ENCODE measurements at regions not wholly inside any gene's neighbourhood (a gene's known extent, or its start where the extent isn't known, plus 50 kb on each side); places are given as distances from the start of the nearest gene placed in this dataset.
"Not testable (repeated sequence)": the region's sequence is repeated elsewhere in the genome, so short reads cannot be mapped to it uniquely, and the experiment has no call there.

DNA sequence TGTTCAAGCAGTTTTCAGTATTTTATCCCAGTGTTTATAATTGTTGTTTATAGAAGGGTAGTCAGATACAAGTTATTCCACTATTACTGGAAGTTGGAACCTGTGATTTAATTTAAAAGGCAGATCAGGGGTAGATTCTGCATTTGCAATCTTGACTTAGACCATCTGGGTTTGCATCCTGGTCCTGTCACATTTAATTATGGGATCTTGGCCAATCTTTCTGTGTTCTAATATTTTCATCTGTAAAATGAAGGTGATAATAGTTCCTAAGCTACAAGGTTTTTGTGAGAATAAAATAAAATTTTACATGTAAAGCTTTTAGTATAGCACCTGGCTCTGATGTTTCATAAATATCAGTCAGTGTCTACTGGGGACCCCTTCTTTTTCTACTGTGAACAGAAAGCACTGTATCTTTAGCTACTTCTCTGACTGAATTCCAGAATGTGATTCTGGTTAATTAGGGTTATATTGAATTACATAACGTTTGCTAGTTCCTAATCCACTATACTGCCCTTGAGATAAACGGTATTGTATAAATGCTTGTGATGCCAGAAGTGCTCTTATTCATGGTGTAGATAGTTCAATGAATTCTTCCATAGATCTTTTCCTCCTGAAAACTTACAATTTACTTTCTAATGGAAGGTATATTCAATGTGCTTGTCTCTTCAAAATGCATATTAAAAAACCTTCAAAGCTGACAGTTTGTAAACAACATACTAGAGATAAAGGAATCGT is 131.0 kb downstream of the KCNK1 start:
- no peak for DNase-seq (ENCODE audit: low read depth)
- no peak for TF ChIP-seq CTCF (conservative IDR thresholded peaks at IDR 0.05; ENCODE audit: low read depth, low read length)
- H3K4me3 ChIP-seq (ENCODE audit: low read depth, low read length) = no peak overlapping the region

DNA sequence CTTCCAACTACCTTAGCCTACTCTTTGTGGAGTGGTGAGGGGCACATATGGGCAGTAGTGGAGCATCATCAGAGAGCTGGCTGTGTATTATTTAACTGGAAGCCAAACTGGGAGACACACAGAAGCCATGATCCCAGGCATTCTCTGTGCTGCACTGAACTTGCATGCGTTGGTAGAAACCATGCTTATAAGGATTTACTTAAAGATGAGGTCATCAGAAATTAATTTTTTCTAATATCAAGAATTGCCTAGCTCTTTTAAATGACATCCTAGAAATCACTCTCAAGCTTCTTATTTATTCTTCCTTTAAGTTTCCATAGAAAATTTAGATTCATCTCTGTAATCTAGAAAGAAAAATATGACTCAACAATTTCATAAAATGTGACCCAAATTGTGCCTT is 136.2 kb downstream of the KCNK1 start:
- no peak overlapping the region for H3K4me3 ChIP-seq (ENCODE audit: low read depth, low read length)
- no peak for TF ChIP-seq CTCF (conservative IDR thresholded peaks at IDR 0.05; ENCODE audit: low read depth, low read length)
- DNase-seq (ENCODE audit: low read depth) = no peak

GRCh38 chr1:233759665-233760064 is 144.8 kb upstream of the SLC35F3 start:
- TF ChIP-seq CTCF (conservative IDR thresholded peaks at IDR 0.05; ENCODE audit: low read depth, low read length) = no peak
- no peak for DNase-seq (ENCODE audit: low read depth)
- H3K4me3 ChIP-seq (ENCODE audit: low read depth, low read length) = no peak overlapping the region

DNA sequence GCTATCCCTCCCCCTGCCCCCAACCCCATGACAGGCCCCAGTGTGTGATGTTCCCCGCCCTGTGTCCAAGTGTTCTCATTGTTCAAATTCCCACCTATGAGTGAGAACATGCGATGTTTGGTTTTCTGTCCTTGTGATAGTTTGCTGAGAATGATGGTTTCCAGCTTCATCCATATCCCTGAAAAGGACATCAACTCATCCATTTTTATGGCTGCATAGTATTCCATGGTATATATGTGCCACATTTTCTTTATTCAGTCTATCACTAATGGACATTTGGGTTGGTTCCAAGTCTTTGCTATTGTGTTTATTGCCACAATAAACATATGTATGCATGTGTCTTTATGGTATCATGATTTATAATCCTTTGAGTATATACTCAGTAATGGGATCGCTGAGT is 140.2 kb upstream of the SLC35F3 start:
- not testable (repeated sequence) for H3K4me3 ChIP-seq (ENCODE audit: low read depth, low read length); DNase-seq (ENCODE audit: low read depth)

- no peak for TF ChIP-seq CTCF (conservative IDR thresholded peaks at IDR 0.05; ENCODE audit: low read depth, low read length)
Observed at GRCh38 chr1:233777566-233777965, 126.9 kb upstream of the SLC35F3 start.

DNA sequence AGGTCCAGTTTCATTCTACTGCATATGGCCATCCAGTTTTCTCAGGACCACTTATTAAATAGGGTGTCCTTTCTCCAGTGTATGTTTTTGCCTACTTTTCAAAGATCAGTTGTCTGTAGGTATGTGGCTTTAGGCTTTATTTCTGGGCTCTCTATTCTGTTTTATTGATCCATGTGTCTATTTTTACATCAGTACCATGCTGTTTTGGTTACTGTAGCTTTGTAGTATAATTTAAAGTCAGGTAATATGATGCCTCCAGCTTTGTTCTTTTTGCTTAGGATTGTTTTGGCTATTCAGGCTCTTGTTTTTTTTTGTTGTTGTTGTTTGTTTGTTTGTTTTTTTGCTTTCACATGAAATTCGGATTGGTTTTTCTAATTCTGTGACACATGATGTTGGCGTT is 124.4 kb upstream of the SLC35F3 start:
- TF ChIP-seq CTCF (conservative IDR thresholded peaks at IDR 0.05; ENCODE audit: low read depth, low read length) = no peak
- DNase-seq (ENCODE audit: low read depth) = no peak
- H3K4me3 ChIP-seq (ENCODE audit: low read depth, low read length) = no peak overlapping the region

More at GRCh38 chr1:233777566-233777965, 126.9 kb upstream of the SLC35F3 start:
- no peak for DNase-seq (ENCODE audit: low read depth)
- no peak overlapping the region for H3K4me3 ChIP-seq (ENCODE audit: low read depth, low read length)

DNA sequence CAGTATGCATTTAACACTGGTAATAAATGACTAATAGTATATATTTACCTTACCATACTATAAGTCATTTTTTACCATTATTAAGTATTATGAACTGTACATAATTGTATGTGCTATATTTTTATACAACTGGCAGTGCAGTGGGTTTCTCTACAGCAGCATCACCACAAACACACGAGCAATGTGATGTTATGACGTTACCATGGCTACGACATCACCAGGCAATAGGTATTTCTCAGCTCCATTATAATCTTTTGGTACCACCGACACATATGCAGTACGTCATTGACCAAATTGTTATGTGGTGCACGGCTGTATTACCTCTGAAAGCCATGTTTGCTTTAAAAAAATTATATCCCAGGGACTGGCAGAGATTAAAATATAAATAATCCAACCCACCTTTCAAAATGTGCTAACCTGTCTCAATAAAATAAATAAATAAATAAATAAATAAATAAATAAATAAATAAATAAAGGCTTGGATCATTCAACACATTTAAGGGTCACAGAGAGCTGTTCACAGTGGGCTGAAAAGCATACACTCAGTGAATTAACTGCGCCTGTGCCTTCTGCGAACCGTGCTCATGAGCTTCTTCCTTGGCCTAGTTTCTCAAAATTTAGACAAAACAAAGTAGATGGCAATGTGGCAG is 121.4 kb upstream of the SLC35F3 start:
- no peak for DNase-seq (ENCODE audit: low read depth)
- no peak for TF ChIP-seq CTCF (conservative IDR thresholded peaks at IDR 0.05; ENCODE audit: low read depth, low read length)
- H3K4me3 ChIP-seq (ENCODE audit: low read depth, low read length) = no peak overlapping the region
